ENCODE measurements at regions not wholly inside any gene's neighbourhood (a gene's known extent, or its start where the extent isn't known, plus 50 kb on each side); places are given as distances from the start of the nearest gene placed in this dataset.
"Not testable (repeated sequence)": the region's sequence is repeated elsewhere in the genome, so short reads cannot be mapped to it uniquely, and the experiment has no call there.

DNA sequence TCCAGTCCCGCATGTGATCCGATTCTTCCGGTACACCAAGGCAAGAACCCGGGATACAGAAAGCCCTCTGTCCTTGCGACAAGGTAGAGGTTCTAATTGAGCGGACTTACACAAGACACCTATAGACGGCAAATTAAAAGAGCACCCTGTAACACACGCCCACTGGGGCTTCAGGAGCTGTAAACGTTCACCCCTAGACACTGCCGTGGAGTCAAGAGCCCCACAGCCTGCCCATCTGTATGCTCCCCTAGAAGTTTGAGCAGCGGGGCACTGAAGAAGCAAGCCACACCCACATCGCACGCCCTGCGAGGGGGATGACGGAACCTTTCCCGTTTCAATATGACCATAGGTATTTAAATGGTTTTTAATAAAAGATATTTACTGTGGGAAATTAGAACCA, 696.3 kb upstream of the MMS22L start:
- not testable (repeated sequence) for H3K36me3 ChIP-seq (ENCODE audit: control insufficient read depth in 2 of 4, insufficient read depth in 4 of 4, low read length in 3 of 4); H3K79me1 ChIP-seq (ENCODE audit: low read depth, low read length); DNase-seq (ENCODE audit: low read depth in 1 of 2, low spot score in 2 of 2); FAIRE-seq; H3K14ac ChIP-seq (ENCODE audit: insufficient read length); H3K56ac ChIP-seq (replicated peaks; ENCODE audit: insufficient read length, low read depth, low read length); H3K4me3 ChIP-seq (ENCODE audit: extremely low read depth in 1 of 4, insufficient read depth in 2 of 4, low read depth in 3 of 4, low read length in 4 of 4); H2BK12ac ChIP-seq (ENCODE audit: low read depth, low read length); H3K4ac ChIP-seq (replicated peaks; ENCODE audit: insufficient read length, low read depth, low read length); H4K5ac ChIP-seq (ENCODE audit: insufficient read length, low read depth, low read length); H2AFZ ChIP-seq (ENCODE audit: low read length); H4K91ac ChIP-seq (replicated peaks; ENCODE audit: insufficient read length, low read length); H3K9me3 ChIP-seq (ENCODE audit: insufficient read depth in 2 of 2, low read depth in 1 of 2, low read length in 1 of 2); H3K9ac ChIP-seq (replicated peaks in 1 of 4; ENCODE audit: extremely low read depth in 1 of 4, low read depth in 3 of 4, low read length in 3 of 4); H3K79me2 ChIP-seq (ENCODE audit: control insufficient read depth in 1 of 2, insufficient read depth in 2 of 2, low read length in 2 of 2); H3K27ac ChIP-seq (ENCODE audit: low read depth, low read length); H2BK20ac ChIP-seq (ENCODE audit: low read length); H3K18ac ChIP-seq (ENCODE audit: extremely low read depth, low read length); H2BK120ac ChIP-seq (replicated peaks; ENCODE audit: low read depth, low read length); H2BK5ac ChIP-seq (ENCODE audit: low read depth, low read length); H3K27me3 ChIP-seq (replicated peaks in 1 of 4; ENCODE audit: control insufficient read depth in 3 of 4, extremely low read depth in 1 of 4, insufficient read depth in 3 of 4, low read length in 3 of 4); H3K23me2 ChIP-seq (ENCODE audit: low read depth, low read length); H2AK5ac ChIP-seq (ENCODE audit: low read depth, low read length); H2BK15ac ChIP-seq (ENCODE audit: low read length); H4K20me1 ChIP-seq (replicated peaks in 1 of 2; ENCODE audit: control insufficient read depth in 1 of 2, insufficient read depth in 2 of 2, low read length in 2 of 2); H3K23ac ChIP-seq (ENCODE audit: insufficient read length); H3K4me1 ChIP-seq (replicated peaks in 1 of 4; ENCODE audit: control insufficient read depth in 3 of 4, insufficient read depth in 4 of 4, low read length in 3 of 4)
- CTCF ChIA-PET (ENCODE audit: partially characterized antibody), result interaction anchor here (0.9 to 1.2 kb wide), 5 partner anchors 42 to 278 kb away, joined by 3 to 5 read pairs (median 3); no protein-coding TSS in a partner anchor
- 0 out of 2 replicates have a peak overlapping the region, but pooled peaks have one; percentile 28 for H4K8ac ChIP-seq (ENCODE audit: extremely low read depth, insufficient read depth, low read length)
- POLR2A ChIA-PET (ENCODE audit: partially characterized antibody), result interaction anchor here (1.0 kb wide), 1 partner anchor 11 kb away, joined by 3 read pairs; no protein-coding TSS in a partner anchor
- 93% methylated on average over 16 of the region's 16 CpGs; no CpG with 5 or more reads in 1 of the 2 experiments for WGBS, 2 experiments (ENCODE audit: extremely low coverage in 1 of 2, insufficient coverage in 1 of 2, insufficient read length in 1 of 2, insufficient replicate concordance in 2 of 2, low coverage in 1 of 2, low lambda C conversion rate in 2 of 2, missing lambda C conversion rate in 1 of 2)
- peak overlapping the region in 1 of 2 experiments; percentile 27; a peak in 1 of 4 replicates for H3K4me2 ChIP-seq (ENCODE audit: insufficient read depth in 1 of 2, low read depth in 2 of 2, low read length in 2 of 2)
